Kidney epithelial cell (primary cell): ENCODE measurements at regions not wholly inside any gene's neighbourhood (a gene's known extent, or its start where the extent isn't known, plus 50 kb on each side); places are given as distances from the start of the nearest gene placed in this dataset.

Experiments used
- DNase-seq: peaks from one replicate; pipeline ENCODE4 v3.0.0-alpha.2; 2010; ENCODE audit warnings: low read depth
- H3K27me3 ChIP-seq: 2 replicates; pipeline ENCODE4 v1.6.0; 2011; ENCODE audit warnings: low read length; ENCODE audit not compliant: control insufficient read depth, insufficient read depth
- H3K36me3 ChIP-seq: 2 replicates; pipeline ENCODE4 v1.5.1; 2011; ENCODE audit warnings: low read length; ENCODE audit not compliant: control insufficient read depth, insufficient read depth
- H3K4me3 ChIP-seq: 2 replicates; pipeline ENCODE4 v1.5.1; 2011; ENCODE audit warnings: low read depth, mild to moderate bottlenecking, control low read depth, low read length
- CTCF ChIP-seq: IDR thresholded peaks from 2 replicates; pipeline ENCODE4 v1.5.1; 2011; ENCODE audit warnings: mild to moderate bottlenecking, moderate library complexity, low read length, control low read depth, inconsistent platforms; ENCODE audit not compliant: insufficient read depth, poor library complexity, severe bottlenecking

- Histone ChIP-seq H3K36me3 (no peaks in the 10 kb centered on the region), H3K27me3 (no peaks in the 10 kb centered on the region), H3K4me3 (no peak overlapping the region)
- TF ChIP-seq CTCF: no peak
- DNase-seq: no peak
Observed at GRCh38 chr12:70059373-70059772, 183.9 kb upstream of the CNOT2 start.

GRCh38 chr12:70060634-70061033 lies 182.6 kb upstream of the CNOT2 start:
- no peak for DNase-seq

GRCh38 chr12:70068743-70069142 lies 174.5 kb upstream of the CNOT2 start:
- Histone ChIP-seq H3K4me3 (no peak overlapping the region), H3K36me3 (no peaks in the 10 kb centered on the region), H3K27me3 (no peaks in the 10 kb centered on the region)
- TF ChIP-seq CTCF: no peak
- DNase-seq: no peak

More at GRCh38 chr12:70060634-70061033, 182.6 kb upstream of the CNOT2 start:
- TF ChIP-seq CTCF: no peak
- Histone ChIP-seq H3K4me3 (no peak overlapping the region), H3K36me3 (no peaks in the 10 kb centered on the region), H3K27me3 (no peaks in the 10 kb centered on the region)

- no peaks in the 10 kb centered on the region for H3K27me3 ChIP-seq
- no peak overlapping the region for H3K4me3 ChIP-seq
- DNase-seq: no peak
- TF ChIP-seq CTCF: no peak
- H3K36me3 ChIP-seq: no peaks in the 10 kb centered on the region
Observed at GRCh38 chr12:70069221-70070105, 173.8 kb upstream of the CNOT2 start.

- no peak overlapping the region for H3K4me3 ChIP-seq
- no peak for DNase-seq
- TF ChIP-seq CTCF: no peak
- H3K36me3 ChIP-seq: no peaks in the 10 kb centered on the region
- no peaks in the 10 kb centered on the region for H3K27me3 ChIP-seq
Observed at GRCh38 chr12:70070494-70071007, 172.7 kb upstream of the CNOT2 start.
